K562 (cell line): ENCODE measurements at regions not wholly inside any gene's neighbourhood (a gene's known extent, or its start where the extent isn't known, plus 50 kb on each side); places are given as distances from the start of the nearest gene placed in this dataset.

Experiments used
- EGR1 ChIP-seq: fragments of 450-650 bp; conservative IDR thresholded peaks from 2 replicates; pipeline ENCODE4 v1.6.1; 2017; ENCODE audit warnings: mild to moderate bottlenecking
- EP300 ChIP-seq: IDR thresholded peaks from 2 replicates; pipeline ENCODE4 v1.6.1; 2012; ENCODE audit warnings: low read length, improper control_type of control experiment
- EZH2 ChIP-seq: IDR thresholded peaks from 2 replicates; pipeline ENCODE4 v1.6.1; 2012; ENCODE audit warnings: low read depth, mild to moderate bottlenecking, inconsistent platforms, low read length, borderline replicate concordance
- JUND ChIP-seq, 2 experiments: IDR thresholded peaks; 2 replicates in 1 of 2; 3 replicates in 1 of 2; pipeline ENCODE4 v1.6.1; 2011; ENCODE audit warnings: borderline replicate concordance in 2 of 2, low read depth in 2 of 2, low read length in 2 of 2, improper control_type of control experiment in 1 of 2, missing biosample characterization in 1 of 2, missing genetic modification characterization in 1 of 2, missing genetic modification reagents in 1 of 2
- LEF1 ChIP-seq: fragments of 450-650 bp; IDR thresholded peaks from 2 replicates; pipeline ENCODE4 v1.6.1; 2016; ENCODE audit warnings: mild to moderate bottlenecking
- SAP30 ChIP-seq: fragments of 200-600 bp; sonication (generic); IDR thresholded peaks from 2 replicates; pipeline ENCODE4 v1.6.1; 2012; ENCODE audit warnings: borderline replicate concordance, low read depth, mild to moderate bottlenecking, moderate library complexity, low read length, control low read depth, inconsistent platforms; ENCODE audit not compliant: insufficient read depth, poor library complexity, severe bottlenecking
- TAF1 ChIP-seq: IDR thresholded peaks from 2 replicates; pipeline ENCODE4 v1.6.1; 2011; ENCODE audit warnings: mild to moderate bottlenecking, low read length, moderate library complexity; ENCODE audit not compliant: insufficient read depth, control insufficient read depth, severe bottlenecking; ENCODE audit errors: extremely low read depth
- TF ChIP-seq, protein P1 (sequence below), 2 experiments: fragments of 450-650 bp; formaldehyde crosslinking in 1 of 2; IDR thresholded peaks; 2 replicates each; pipeline versions ENCODE4 v1.4.0 to v1.6.1; 2014 to 2020; ENCODE audit warnings: mild to moderate bottlenecking in 2 of 2, borderline replicate concordance in 1 of 2, low read depth in 1 of 2
- TF ChIP-seq, protein P2 (sequence below): fragments of 450-650 bp; IDR thresholded peaks from 2 replicates; pipeline ENCODE4 v1.6.1; 2018; ENCODE audit not compliant: partially characterized antibody
- TF ChIP-seq, protein P3 (sequence below), 3 experiments: IDR thresholded peaks in 2 of 3; conservative IDR thresholded peaks in 1 of 3; 2 replicates each; pipeline ENCODE4 v1.5.1; 2011 to 2012; ENCODE audit warnings: low read length in 3 of 3, mild to moderate bottlenecking in 3 of 3, control low read depth in 2 of 3, improper control_type of control experiment in 1 of 3, inconsistent platforms in 1 of 3, low read depth in 1 of 3, mixed read lengths in 1 of 3, moderate library complexity in 1 of 3; ENCODE audit not compliant: insufficient read depth in 2 of 3

DNA sequence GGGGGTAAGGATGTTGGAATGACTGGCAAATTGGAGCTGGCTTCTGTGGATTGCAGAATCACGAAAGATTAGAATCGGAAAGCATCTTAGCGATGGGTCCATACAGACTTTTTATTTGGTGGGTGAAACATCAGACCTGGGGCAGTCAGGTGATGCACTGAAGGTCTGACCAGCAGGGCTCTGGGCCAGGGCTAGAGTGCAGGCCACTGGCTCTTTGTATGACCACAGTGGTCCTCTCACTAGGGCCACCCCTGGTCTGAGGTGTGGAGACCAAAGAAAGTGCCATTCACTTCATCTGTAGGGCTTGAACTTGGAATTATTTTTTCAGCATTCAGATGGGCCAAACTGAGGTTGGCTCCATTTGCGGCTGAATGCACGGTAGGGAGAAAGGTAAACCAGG lies 306.4 kb downstream of the RPS6KC1 start:
- TF ChIP-seq, protein P1, sequence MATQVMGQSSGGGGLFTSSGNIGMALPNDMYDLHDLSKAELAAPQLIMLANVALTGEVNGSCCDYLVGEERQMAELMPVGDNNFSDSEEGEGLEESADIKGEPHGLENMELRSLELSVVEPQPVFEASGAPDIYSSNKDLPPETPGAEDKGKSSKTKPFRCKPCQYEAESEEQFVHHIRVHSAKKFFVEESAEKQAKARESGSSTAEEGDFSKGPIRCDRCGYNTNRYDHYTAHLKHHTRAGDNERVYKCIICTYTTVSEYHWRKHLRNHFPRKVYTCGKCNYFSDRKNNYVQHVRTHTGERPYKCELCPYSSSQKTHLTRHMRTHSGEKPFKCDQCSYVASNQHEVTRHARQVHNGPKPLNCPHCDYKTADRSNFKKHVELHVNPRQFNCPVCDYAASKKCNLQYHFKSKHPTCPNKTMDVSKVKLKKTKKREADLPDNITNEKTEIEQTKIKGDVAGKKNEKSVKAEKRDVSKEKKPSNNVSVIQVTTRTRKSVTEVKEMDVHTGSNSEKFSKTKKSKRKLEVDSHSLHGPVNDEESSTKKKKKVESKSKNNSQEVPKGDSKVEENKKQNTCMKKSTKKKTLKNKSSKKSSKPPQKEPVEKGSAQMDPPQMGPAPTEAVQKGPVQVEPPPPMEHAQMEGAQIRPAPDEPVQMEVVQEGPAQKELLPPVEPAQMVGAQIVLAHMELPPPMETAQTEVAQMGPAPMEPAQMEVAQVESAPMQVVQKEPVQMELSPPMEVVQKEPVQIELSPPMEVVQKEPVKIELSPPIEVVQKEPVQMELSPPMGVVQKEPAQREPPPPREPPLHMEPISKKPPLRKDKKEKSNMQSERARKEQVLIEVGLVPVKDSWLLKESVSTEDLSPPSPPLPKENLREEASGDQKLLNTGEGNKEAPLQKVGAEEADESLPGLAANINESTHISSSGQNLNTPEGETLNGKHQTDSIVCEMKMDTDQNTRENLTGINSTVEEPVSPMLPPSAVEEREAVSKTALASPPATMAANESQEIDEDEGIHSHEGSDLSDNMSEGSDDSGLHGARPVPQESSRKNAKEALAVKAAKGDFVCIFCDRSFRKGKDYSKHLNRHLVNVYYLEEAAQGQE (IDR thresholded peaks at IDR 0.05; ENCODE audit: borderline replicate concordance), result no peak
- TF ChIP-seq, protein P1 (CRISPR knock-in tag; IDR thresholded peaks at IDR 0.05; ENCODE audit: low read depth), result no peak
- TF ChIP-seq TAF1 (no peak), EZH2 (no peak), EP300 (no peak), SAP30 (no peak), EGR1 (no peak), JUND (IDR thresholded peaks at IDR 0.05; ENCODE audit: borderline replicate concordance, low read depth, low read length) (no peak), JUND (tag; IDR thresholded peaks at IDR 0.05; ENCODE audit: borderline replicate concordance, low read depth, low read length) (no peak), LEF1 (no peak)
- TF ChIP-seq, protein P2, sequence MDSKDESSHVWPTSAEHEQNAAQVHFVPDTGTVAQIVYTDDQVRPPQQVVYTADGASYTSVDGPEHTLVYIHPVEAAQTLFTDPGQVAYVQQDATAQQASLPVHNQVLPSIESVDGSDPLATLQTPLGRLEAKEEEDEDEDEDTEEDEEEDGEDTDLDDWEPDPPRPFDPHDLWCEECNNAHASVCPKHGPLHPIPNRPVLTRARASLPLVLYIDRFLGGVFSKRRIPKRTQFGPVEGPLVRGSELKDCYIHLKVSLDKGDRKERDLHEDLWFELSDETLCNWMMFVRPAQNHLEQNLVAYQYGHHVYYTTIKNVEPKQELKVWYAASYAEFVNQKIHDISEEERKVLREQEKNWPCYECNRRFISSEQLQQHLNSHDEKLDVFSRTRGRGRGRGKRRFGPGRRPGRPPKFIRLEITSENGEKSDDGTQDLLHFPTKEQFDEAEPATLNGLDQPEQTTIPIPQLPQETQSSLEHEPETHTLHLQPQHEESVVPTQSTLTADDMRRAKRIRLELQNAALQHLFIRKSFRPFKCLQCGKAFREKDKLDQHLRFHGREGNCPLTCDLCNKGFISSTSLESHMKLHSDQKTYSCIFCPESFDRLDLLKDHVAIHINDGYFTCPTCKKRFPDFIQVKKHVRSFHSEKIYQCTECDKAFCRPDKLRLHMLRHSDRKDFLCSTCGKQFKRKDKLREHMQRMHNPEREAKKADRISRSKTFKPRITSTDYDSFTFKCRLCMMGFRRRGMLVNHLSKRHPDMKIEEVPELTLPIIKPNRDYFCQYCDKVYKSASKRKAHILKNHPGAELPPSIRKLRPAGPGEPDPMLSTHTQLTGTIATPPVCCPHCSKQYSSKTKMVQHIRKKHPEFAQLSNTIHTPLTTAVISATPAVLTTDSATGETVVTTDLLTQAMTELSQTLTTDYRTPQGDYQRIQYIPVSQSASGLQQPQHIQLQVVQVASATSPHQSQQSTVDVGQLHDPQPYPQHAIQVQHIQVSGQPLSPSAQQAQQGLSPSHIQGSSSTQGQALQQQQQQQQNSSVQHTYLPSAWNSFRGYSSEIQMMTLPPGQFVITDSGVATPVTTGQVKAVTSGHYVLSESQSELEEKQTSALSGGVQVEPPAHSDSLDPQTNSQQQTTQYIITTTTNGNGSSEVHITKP, result no peak
- TF ChIP-seq, protein P3, sequence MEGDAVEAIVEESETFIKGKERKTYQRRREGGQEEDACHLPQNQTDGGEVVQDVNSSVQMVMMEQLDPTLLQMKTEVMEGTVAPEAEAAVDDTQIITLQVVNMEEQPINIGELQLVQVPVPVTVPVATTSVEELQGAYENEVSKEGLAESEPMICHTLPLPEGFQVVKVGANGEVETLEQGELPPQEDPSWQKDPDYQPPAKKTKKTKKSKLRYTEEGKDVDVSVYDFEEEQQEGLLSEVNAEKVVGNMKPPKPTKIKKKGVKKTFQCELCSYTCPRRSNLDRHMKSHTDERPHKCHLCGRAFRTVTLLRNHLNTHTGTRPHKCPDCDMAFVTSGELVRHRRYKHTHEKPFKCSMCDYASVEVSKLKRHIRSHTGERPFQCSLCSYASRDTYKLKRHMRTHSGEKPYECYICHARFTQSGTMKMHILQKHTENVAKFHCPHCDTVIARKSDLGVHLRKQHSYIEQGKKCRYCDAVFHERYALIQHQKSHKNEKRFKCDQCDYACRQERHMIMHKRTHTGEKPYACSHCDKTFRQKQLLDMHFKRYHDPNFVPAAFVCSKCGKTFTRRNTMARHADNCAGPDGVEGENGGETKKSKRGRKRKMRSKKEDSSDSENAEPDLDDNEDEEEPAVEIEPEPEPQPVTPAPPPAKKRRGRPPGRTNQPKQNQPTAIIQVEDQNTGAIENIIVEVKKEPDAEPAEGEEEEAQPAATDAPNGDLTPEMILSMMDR (IDR thresholded peaks at IDR 0.05 in 2 of 3, conservative IDR thresholded peaks at IDR 0.05 in 1 of 3; ENCODE audit: insufficient read depth in 2 of 3, low read depth in 1 of 3, low read length in 3 of 3), result no peak
